Activated CD8-positive, alpha-beta T cell treated with anti-CD3 and anti-CD28 coated beads for 36 hours (primary cell): ENCODE measurements at regions not wholly inside any gene's neighbourhood (a gene's known extent, or its start where the extent isn't known, plus 50 kb on each side); places are given as distances from the start of the nearest gene placed in this dataset.

Experiments
- ATAC-seq: fragments of 200-7000 bp; cut with Tn5 transposase; one replicate; pipeline ENCODE4 v1.10.0; 2021; ENCODE audit warnings: mild to moderate bottlenecking, moderate library complexity
- CTCF ChIA-PET: fragments of 350-600 bp; sonication (Branson Sonifier 250); formaldehyde crosslinking; loops from one replicate; lab custom pipeline; 2021; ENCODE audit warnings: antibody characterized with exemption; lab: Charles Lee
- POLR2A ChIA-PET: fragments of 350-600 bp; sonication (Branson Sonifier 250); formaldehyde crosslinking; loops from one replicate; lab custom pipeline; 2021; ENCODE audit warnings: antibody characterized with exemption; lab: Charles Lee
- DNase-seq: peaks from one replicate; pipeline ENCODE4 v3.0.0-alpha.2; 2020
- H3K27ac Mint-ChIP-seq: one replicate; pipeline ENCODE4 v1.8.0; 2021; ENCODE audit warnings: mild to moderate bottlenecking, mixed read lengths
- H3K27me3 Mint-ChIP-seq: one replicate; pipeline ENCODE4 v1.8.0; 2021; ENCODE audit warnings: mixed read lengths
- H3K36me3 Mint-ChIP-seq: one replicate; pipeline ENCODE4 v1.8.0; 2021; ENCODE audit warnings: low read depth, mixed read lengths
- H3K4me1 Mint-ChIP-seq: one replicate; pipeline ENCODE4 v1.8.0; 2021; ENCODE audit warnings: low read depth, mixed read lengths
- H3K4me3 Mint-ChIP-seq: one replicate; pipeline ENCODE4 v1.8.0; 2021; ENCODE audit warnings: mild to moderate bottlenecking, moderate library complexity, mixed read lengths
- H3K9me3 Mint-ChIP-seq: one replicate; pipeline ENCODE4 v1.8.0; 2021; ENCODE audit warnings: mixed read lengths
- intact Hi-C: fragments of 100-400 bp; cut with micrococcal nuclease; formaldehyde crosslinking; loops from one replicate; pipeline ENCODE4 v1.10.0; 2022
- TF ChIP-seq, protein P1 (sequence below): fragments of 200-600 bp; IDR thresholded peaks from one replicate; pipeline ENCODE4 v1.8.0; 2022; ENCODE audit warnings: antibody characterized with exemption, mild to moderate bottlenecking

DNA sequence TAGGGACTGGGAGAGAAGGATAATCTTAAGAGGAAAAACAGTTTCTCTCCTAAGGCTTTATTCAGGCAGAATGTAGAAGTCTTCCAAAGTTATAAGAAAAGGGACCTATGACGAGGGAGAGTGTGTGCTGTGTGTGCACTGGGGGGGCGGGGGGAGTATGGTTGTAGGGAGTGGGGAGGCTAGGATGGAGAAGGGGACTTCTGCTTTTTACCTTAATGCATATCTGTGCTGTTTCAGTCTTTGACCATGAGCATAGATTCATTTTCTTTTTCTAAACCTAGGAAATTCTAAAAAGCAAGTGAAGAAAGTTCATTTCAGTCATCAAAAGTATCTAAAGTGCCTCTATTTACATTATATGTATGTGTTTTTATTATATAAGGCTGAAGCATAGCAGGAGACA lies 52.6 kb upstream of the RASA2 start:
- TF ChIP-seq, protein P1, sequence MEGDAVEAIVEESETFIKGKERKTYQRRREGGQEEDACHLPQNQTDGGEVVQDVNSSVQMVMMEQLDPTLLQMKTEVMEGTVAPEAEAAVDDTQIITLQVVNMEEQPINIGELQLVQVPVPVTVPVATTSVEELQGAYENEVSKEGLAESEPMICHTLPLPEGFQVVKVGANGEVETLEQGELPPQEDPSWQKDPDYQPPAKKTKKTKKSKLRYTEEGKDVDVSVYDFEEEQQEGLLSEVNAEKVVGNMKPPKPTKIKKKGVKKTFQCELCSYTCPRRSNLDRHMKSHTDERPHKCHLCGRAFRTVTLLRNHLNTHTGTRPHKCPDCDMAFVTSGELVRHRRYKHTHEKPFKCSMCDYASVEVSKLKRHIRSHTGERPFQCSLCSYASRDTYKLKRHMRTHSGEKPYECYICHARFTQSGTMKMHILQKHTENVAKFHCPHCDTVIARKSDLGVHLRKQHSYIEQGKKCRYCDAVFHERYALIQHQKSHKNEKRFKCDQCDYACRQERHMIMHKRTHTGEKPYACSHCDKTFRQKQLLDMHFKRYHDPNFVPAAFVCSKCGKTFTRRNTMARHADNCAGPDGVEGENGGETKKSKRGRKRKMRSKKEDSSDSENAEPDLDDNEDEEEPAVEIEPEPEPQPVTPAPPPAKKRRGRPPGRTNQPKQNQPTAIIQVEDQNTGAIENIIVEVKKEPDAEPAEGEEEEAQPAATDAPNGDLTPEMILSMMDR = no peak
- intact Hi-C loops = no loop called here
- CTCF ChIA-PET = interaction anchor here (1.0 to 1.3 kb wide), 2 partner anchors 18 to 74 kb away, joined by 3 to 4 read pairs; no protein-coding TSS in a partner anchor
- Mint-ChIP-seq H3K4me3 (no peak overlapping the region), H3K27ac (no peak overlapping the region), H3K9me3 (no peaks in the 10 kb centered on the region), H3K4me1 (peaks cover 28% of the 10 kb centered on the region), H3K36me3 (peaks cover 5% of the 10 kb centered on the region), H3K27me3 (no peaks in the 10 kb centered on the region)
- DNase-seq = no peak
- no peak for ATAC-seq
- POLR2A ChIA-PET = no interaction called here

DNA sequence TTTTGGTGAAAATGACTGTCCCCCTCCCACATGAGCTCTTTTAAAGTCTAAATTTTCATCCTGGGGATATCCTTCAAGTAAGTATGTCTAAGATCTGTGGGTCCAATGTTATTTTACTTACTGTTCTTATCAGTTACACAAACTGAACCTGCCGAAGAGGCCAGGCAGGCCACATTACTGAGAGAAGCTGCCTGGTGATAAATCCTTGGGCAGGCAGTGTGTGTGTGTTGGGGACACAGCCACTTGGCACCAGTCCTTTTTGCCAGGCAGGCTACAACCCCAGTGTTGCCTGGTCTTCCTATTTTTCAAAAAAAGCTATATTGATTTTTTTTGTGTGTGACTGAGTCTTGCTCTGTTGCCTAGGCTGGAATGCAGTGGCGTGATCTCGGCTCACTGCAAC lies 50.6 kb upstream of the RASA2 start:
- Mint-ChIP-seq H3K9me3 (no peaks in the 10 kb centered on the region), H3K36me3 (peaks cover 5% of the 10 kb centered on the region), H3K27me3 (no peaks in the 10 kb centered on the region), H3K27ac (no peak overlapping the region), H3K4me3 (no peak overlapping the region), H3K4me1 (peaks cover 39% of the 10 kb centered on the region)
- POLR2A ChIA-PET = interaction anchor here (1.3 kb wide), 1 partner anchor 23 kb away, joined by 4 read pairs; no protein-coding TSS in a partner anchor
- intact Hi-C loops = no loop called here
- TF ChIP-seq, protein P1 = no peak
- ATAC-seq (no peak), DNase-seq (no peak)
- CTCF ChIA-PET = interaction anchor here (0.8 to 3.0 kb wide), 11 partner anchors 10 to 132 kb away, joined by 3 to 16 read pairs (median 4); no protein-coding TSS in a partner anchor
